Lower lobe of right lung (tissue), 2 donors: ENCODE measurements at regions not wholly inside any gene's neighbourhood (a gene's known extent, or its start where the extent isn't known, plus 50 kb on each side); places are given as distances from the start of the nearest gene placed in this dataset.

ENCODE experiments used
- ATAC-seq, 2 donors: fragments of 200-7000 bp; cut with Tn5 transposase; one replicate each; pipeline ENCODE4 v1.9.1; 2020 to 2022; ENCODE audit warnings: mild to moderate bottlenecking in 2 of 2, moderate library complexity in 2 of 2
- DNase-seq: peaks from one replicate; pipeline ENCODE4 v3.0.0-alpha.2; 2020
- H3K27ac ChIP-seq: fragments of 200-600 bp; one replicate; pipeline ENCODE4 v1.8.0; 2022
- H3K27me3 ChIP-seq: fragments of 200-600 bp; one replicate; pipeline ENCODE4 v1.8.0; 2022; ENCODE audit warnings: low read depth
- H3K36me3 ChIP-seq: fragments of 200-600 bp; one replicate; pipeline ENCODE4 v1.8.0; 2022; ENCODE audit warnings: mild to moderate bottlenecking
- H3K4me1 ChIP-seq: fragments of 200-600 bp; one replicate; pipeline ENCODE4 v1.8.0; 2022
- H3K4me3 ChIP-seq: fragments of 200-600 bp; one replicate; pipeline ENCODE4 v1.8.0; 2022; ENCODE audit warnings: mild to moderate bottlenecking
- H3K9me3 ChIP-seq: fragments of 200-600 bp; one replicate; pipeline ENCODE4 v1.8.0; 2022
- CTCF ChIP-seq: fragments of 200-600 bp; IDR thresholded peaks from one replicate; pipeline ENCODE4 v1.8.0; 2022; ENCODE audit warnings: antibody characterized with exemption, mild to moderate bottlenecking
- intact Hi-C: fragments of 100-400 bp; cut with DNase I; formaldehyde crosslinking; loops from one replicate; pipeline ENCODE4 v1.11.0; 2022
- donor health status: DM: no; HTN: yes; CAD: no; lungs with severe emphysema.

DNA sequence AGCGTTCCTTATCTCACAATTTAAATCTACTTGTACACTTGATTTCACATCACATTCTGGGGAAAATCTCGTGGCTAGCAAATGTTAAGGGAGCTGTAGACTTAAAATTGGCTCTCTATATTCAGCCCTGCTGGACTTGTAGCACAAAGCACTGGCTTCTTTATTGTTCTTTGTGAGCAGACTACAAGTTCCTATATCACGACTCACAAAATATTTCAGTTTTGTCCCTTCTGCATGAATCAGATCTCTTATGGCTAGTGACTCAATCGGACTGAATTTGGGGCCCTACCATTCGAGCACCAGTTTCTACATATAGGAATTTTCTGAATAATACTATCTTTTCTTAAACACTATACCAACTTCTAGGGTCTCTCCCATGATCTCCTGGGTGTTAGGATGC lies 390.1 kb downstream of the ADAM29 start:
- Histone ChIP-seq H3K9me3 (no peaks in the 10 kb centered on the region), H3K4me1 (no peaks in the 10 kb centered on the region), H3K36me3 (no peaks in the 10 kb centered on the region), H3K27me3 (no peaks in the 10 kb centered on the region), H3K4me3 (no peak overlapping the region), H3K27ac (no peak overlapping the region)
- no peak for ATAC-seq
- no peak for TF ChIP-seq CTCF
- intact Hi-C loops: no loop called here
- DNase-seq: no peak

DNA sequence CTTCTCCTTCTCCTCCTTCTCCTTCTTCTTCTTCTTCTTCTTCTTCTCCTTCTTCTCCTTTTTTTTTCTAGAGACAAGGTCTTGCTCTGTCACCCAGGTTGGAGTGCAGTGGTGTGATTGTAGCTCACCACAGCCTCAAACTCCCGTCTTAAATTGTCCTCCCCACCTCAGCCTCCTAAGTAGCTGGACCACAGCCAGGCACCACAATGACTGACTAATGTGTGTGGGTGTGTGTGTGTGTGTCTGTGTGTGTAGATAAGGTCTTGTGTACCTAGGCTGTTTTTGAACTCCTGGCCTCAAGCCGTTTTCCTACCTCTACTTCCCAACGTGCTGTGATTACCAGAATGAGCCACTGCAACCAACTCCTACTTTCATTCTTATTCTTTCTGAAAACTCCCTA lies 390.9 kb downstream of the ADAM29 start:
- DNase-seq (no peak), ATAC-seq (no peak)
- Histone ChIP-seq H3K4me3 (no peak overlapping the region), H3K27ac (no peak overlapping the region), H3K27me3 (no peaks in the 10 kb centered on the region), H3K36me3 (no peaks in the 10 kb centered on the region), H3K9me3 (no peaks in the 10 kb centered on the region), H3K4me1 (no peaks in the 10 kb centered on the region)
- intact Hi-C loops: no loop called here
- TF ChIP-seq CTCF: no peak

- DNase-seq (no peak), ATAC-seq (no peak)
- H3K27ac ChIP-seq: no peak overlapping the region
- no peak for TF ChIP-seq CTCF
- intact Hi-C loops: no loop called here
- no peaks in the 10 kb centered on the region for H3K4me1 ChIP-seq
- H3K36me3 ChIP-seq: no peaks in the 10 kb centered on the region
- H3K9me3 ChIP-seq: no peaks in the 10 kb centered on the region
- no peaks in the 10 kb centered on the region for H3K27me3 ChIP-seq
- no peak overlapping the region for H3K4me3 ChIP-seq
Measured at GRCh38 chr4:175325230-175325629, 407.1 kb downstream of the ADAM29 start.

- Histone ChIP-seq H3K4me1 (no peaks in the 10 kb centered on the region), H3K9me3 (no peaks in the 10 kb centered on the region), H3K27ac (no peak overlapping the region), H3K27me3 (no peaks in the 10 kb centered on the region), H3K36me3 (no peaks in the 10 kb centered on the region), H3K4me3 (no peak overlapping the region)
- DNase-seq (no peak), ATAC-seq (no peak)
- intact Hi-C loops: no loop called here
- TF ChIP-seq CTCF: no peak
Measured at GRCh38 chr4:175326796-175327195, 408.6 kb downstream of the ADAM29 start.

DNA sequence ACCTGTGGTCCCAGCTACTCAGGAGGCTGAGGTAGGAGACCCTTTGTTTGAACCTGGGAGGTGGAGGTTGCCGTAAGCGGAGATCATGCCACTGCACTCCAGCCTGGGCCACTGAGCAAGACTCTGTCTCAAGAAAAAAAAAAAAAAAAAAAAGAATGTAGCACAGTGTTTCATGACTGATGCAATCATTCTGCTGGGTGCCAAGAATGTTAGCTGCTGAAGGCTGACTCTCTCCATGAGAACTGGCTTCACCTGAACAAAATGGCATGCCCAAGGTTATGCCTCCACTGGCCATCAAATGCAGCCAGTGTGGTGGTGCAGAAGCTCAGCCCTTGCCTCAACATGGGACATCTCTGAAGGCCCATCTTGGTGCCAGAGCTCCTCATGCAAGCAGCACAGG lies 412.1 kb downstream of the ADAM29 start:
- H3K27me3 ChIP-seq: no peaks in the 10 kb centered on the region
- intact Hi-C loops: no loop called here
- H3K4me3 ChIP-seq: no peak overlapping the region
- no peaks in the 10 kb centered on the region for H3K4me1 ChIP-seq
- H3K27ac ChIP-seq: no peak overlapping the region
- no peak for TF ChIP-seq CTCF
- no peaks in the 10 kb centered on the region for H3K9me3 ChIP-seq
- ATAC-seq (no peak), DNase-seq (no peak)
- no peaks in the 10 kb centered on the region for H3K36me3 ChIP-seq

- Histone ChIP-seq H3K4me3 (no peak overlapping the region), H3K4me1 (no peaks in the 10 kb centered on the region), H3K9me3 (no peaks in the 10 kb centered on the region), H3K27me3 (no peaks in the 10 kb centered on the region), H3K36me3 (no peaks in the 10 kb centered on the region), H3K27ac (no peak overlapping the region)
- TF ChIP-seq CTCF: no peak
- intact Hi-C loops: no loop called here
- DNase-seq (no peak), ATAC-seq (no peak)
Measured at GRCh38 chr4:175330652-175331051, 412.5 kb downstream of the ADAM29 start.
